ENCODE measurements at regions not wholly inside any gene's neighbourhood (a gene's known extent, or its start where the extent isn't known, plus 50 kb on each side); places are given as distances from the start of the nearest gene placed in this dataset.

GRCh38 chr5:175775416-175775815 is 96.0 kb upstream of the CPLX2 start:
- no peaks in the 10 kb centered on the region for H3K9me3 ChIP-seq (replicated peaks in 1 of 3)
- no peak overlapping the region for H3K27ac ChIP-seq
- H3K36me3 ChIP-seq (replicated peaks in 1 of 2): no peaks in the 10 kb centered on the region
- no peak for DNase-seq
- H3K4me1 ChIP-seq (replicated peaks in 1 of 2): no peaks in the 10 kb centered on the region
- WGBS, 4 donors: 71 to 86% (median 75%) methylated on average over 7 of the region's 7 CpGs
- intact Hi-C loops (cut with DNase I): no loop called here
- no peak overlapping the region for H3K4me3 ChIP-seq
- TF ChIP-seq CTCF (IDR thresholded peaks at IDR 0.05): no peak
- TF ChIP-seq POLR2A (IDR thresholded peaks at IDR 0.05): no peak
- H3K27me3 ChIP-seq: peaks cover 25% of the 10 kb centered on the region

- no peaks in the 10 kb centered on the region for H3K9me3 ChIP-seq (replicated peaks in 1 of 3)
Measured at GRCh38 chr5:175778951-175779503, 92.4 kb upstream of the CPLX2 start.

GRCh38 chr5:175783739-175784138 is 87.6 kb upstream of the CPLX2 start:
- no peaks in the 10 kb centered on the region for H3K36me3 ChIP-seq (replicated peaks in 1 of 2)
- H3K27me3 ChIP-seq: no peaks in the 10 kb centered on the region
- TF ChIP-seq POLR2A (IDR thresholded peaks at IDR 0.05) (no peak), CTCF (IDR thresholded peaks at IDR 0.05) (no peak)
- H3K4me3 ChIP-seq: no peak overlapping the region
- H3K4me1 ChIP-seq (replicated peaks in 1 of 2): no peaks in the 10 kb centered on the region
- intact Hi-C loops (cut with DNase I): no loop called here
- no peak for DNase-seq
- H3K27ac ChIP-seq: no peak overlapping the region
- H3K9me3 ChIP-seq (replicated peaks in 1 of 3): no peaks in the 10 kb centered on the region

More at GRCh38 chr5:175778951-175779503, 92.4 kb upstream of the CPLX2 start:
- intact Hi-C loops (cut with DNase I): no loop called here
- no peaks in the 10 kb centered on the region for H3K36me3 ChIP-seq (replicated peaks in 1 of 2)
- no peak for TF ChIP-seq CTCF (IDR thresholded peaks at IDR 0.05)
- no peak for TF ChIP-seq POLR2A (IDR thresholded peaks at IDR 0.05)
- no peak overlapping the region for H3K4me3 ChIP-seq
- peak; percentile 70 to 96 (median 90) for DNase-seq
- no peaks in the 10 kb centered on the region for H3K4me1 ChIP-seq (replicated peaks in 1 of 2)
- H3K27me3 ChIP-seq: peaks cover 9% of the 10 kb centered on the region
- H3K27ac ChIP-seq: no peak overlapping the region
- WGBS, 4 donors: 44 to 70% (median 45%) methylated on average over 6 to 7 of the region's 7 CpGs

DNA sequence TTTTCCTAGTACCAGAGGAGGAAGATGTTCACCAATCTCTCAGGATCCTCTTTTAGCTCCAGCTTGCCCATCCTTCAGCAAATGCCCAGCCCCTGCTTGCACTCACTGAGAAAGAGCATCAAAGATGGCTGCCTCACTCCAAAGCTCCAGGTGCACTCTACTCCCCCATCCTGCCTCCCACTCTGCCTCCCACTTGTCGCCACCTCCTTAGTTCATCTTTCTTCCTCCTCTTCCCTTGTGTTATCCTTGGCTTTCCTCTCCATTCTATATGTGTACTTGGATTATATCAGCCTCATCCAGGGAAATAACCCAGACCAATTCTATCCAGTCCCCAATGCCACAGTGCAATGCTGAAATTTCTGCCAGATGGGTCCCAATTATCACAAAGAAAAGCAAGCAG is 87.1 kb upstream of the CPLX2 start:
- Histone ChIP-seq H3K4me1 (replicated peaks in 1 of 2) (no peaks in the 10 kb centered on the region), H3K27ac (no peak overlapping the region), H3K27me3 (no peaks in the 10 kb centered on the region), H3K9me3 (replicated peaks in 1 of 3) (no peaks in the 10 kb centered on the region), H3K4me3 (no peak overlapping the region), H3K36me3 (replicated peaks in 1 of 2) (no peaks in the 10 kb centered on the region)
- no peak for TF ChIP-seq CTCF (IDR thresholded peaks at IDR 0.05)
- no peak for TF ChIP-seq POLR2A (IDR thresholded peaks at IDR 0.05)
- DNase-seq: no peak
- intact Hi-C loops (cut with DNase I): no loop called here
- WGBS, 4 donors: 63 to 84% (median 75%) methylated on average over 1 of the region's 1 CpG
